GM19468 (cell line): ENCODE measurements at regions not wholly inside any gene's neighbourhood (a gene's known extent, or its start where the extent isn't known, plus 50 kb on each side); places are given as distances from the start of the nearest gene placed in this dataset.

Source experiments
- ATAC-seq: cut with Tn5 transposase; IDR thresholded peaks from one replicate; pipeline ENCODE4 v1.9.1; 2021; ENCODE audit warnings: mild to moderate bottlenecking, moderate library complexity, moderate number of reproducible peaks; ENCODE audit not compliant: unreplicated experiment; ENCODE audit errors: extremely low read depth

DNA sequence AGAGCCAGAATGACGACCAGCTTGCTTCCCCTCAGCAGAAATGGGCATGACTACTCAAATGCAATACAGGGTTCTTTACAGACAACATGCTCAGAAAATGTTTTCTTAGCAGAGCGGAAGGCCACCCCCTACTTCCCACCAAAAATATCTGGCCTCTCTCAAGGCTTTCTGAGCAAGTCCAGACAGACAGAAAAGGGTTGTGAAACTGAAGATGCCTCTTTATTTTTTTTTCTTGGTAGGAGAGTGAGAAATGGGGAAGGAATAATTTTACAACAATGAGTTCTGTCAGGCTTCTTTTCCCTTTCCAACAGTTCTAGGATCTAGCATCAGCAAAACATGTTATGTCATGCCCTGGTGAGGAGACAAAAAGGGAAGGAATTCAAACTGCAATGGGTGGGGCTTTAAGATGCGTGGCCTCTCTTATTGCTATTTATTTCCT, 172.0 kb upstream of the CAMK1G start:
- no peak for ATAC-seq

DNA sequence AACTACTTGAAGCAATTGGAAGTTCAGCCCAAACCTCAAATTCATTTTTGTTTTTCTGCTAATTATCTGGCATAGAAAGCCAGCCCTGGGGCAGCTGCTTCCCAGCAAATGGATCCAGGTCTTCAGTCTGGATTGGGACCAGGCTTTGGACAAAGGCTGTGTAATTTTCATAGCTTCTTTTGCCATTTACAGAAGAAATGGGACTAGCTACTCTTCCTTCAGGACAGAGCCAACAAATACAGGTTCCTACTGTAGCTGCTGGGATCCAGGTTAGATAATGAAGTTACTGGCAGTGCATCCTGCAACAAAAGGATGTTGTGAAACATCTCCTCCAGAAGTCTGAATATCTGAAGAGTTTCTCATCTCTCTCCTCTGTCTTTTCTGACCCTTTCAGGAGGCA, 171.5 kb upstream of the CAMK1G start:
- no peak for ATAC-seq

DNA sequence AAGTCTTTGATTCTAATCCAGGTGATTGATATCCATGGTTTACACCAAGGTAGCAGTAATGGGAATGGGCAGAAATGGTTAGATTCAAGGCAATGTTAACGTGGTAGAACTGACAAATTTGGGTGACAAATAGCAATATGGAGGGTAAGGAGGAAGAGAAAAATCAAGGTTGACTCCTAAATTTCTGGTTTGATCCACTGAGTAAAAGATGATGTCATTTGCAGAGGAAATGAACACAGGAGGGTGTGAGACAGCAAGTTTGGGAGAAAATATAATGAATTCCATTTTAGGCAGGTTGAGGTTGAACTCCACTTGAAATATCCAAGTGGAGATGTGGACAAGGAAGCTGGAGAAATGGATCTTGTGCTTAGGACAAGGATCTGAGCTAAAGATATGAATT, 170.9 kb upstream of the CAMK1G start:
- no peak for ATAC-seq

DNA sequence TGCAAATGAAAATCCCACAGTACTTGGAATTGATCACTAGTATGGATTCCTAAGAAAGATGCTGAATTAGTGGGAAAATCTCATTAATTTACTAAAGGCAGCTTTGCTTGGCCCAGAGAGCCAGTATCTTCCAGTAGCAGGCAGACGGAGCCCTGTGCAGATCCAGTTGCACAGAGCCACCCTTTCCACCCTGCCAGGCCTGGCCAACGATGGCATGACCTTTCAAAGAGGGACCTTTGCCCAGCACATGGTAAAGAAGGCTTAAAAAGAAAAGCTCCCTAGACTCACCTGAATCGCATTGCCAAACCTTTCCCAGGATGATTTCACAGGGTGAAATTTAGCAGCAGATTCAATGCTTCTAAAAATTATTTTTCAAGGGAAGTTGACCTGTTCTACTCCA, 170.5 kb upstream of the CAMK1G start:
- ATAC-seq = no peak

DNA sequence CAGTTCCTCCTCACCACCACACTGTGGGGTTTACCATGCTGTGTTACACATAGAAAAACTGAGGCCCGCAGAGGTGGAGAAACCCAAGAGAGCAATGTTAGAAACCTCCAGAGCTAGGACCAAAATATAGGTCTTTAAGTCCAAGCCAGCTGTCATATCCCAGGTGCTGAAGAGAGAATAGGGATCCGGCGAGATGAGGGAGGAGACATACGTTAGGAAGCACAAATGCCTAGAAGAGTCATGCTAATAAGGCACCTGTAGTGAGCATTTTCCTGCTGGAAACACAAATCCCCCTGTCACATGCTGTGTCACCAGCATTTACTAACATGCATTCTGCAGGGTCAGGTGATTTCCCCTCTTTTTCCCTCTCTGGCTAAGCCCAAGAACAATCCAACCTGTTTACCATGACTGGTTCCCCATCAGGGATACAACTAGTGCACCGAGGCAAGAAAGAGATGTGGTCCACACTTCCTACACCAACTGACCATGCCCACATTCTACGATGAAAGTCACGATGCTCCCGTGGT, 168.6 kb upstream of the CAMK1G start:
- no peak for ATAC-seq

DNA sequence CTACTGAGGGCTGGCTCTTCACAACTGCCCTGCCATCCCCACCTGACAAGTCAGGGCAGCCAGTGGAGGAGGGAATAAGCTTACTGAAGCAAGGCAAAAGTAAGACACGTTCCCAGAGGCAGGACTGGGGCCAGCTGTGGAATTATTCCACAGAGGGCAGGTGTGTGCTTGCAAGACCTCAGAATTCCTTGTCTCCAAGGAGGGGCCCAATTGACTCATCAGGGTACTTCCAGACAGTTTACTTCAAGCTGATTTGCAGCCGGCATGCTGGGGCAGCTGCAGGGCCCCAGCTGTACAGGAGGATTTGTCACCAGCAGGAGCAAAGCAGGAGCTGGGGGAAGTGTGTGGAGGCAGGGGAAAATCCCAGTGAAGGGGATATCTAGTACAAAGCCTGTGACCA, 167.5 kb upstream of the CAMK1G start:
- ATAC-seq = no peak

DNA sequence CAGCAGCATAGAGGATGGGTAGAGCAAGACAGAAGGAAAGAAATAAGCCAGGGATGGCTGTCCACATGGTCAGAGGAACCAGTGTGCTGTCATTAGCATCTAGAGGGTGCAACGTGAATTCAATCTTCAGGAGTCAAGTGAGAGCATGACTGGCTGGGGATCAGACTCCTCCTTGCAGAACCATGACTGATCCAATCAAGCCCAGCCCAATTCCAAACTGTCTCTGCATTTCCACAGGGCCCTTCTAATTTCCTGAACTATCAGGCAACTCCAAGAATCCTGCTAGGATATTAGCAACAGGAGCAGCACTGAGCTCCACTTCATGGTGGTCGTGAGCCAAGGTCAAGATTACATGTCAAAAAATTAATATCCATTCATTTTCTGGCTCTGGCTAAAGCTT, 166.8 kb upstream of the CAMK1G start:
- ATAC-seq = no peak

DNA sequence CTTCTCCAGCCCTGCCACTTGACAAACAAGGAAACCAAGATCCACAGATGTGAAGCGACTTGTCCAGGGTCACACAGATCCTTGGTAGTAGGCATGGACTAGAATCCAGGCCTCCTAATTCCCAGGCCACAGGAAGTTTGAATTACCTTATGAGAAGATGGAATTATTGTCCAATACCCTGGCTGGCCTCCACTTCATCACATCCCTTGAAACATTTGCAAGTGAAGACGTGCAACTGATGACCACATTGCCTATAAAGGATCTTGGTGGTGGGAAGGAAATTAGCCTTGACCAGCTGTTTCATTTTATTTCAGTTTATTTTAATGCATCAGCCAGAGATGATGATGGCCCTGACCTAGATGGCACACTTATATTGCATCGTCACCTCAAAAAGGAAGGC, 165.8 kb upstream of the CAMK1G start:
- no peak for ATAC-seq

DNA sequence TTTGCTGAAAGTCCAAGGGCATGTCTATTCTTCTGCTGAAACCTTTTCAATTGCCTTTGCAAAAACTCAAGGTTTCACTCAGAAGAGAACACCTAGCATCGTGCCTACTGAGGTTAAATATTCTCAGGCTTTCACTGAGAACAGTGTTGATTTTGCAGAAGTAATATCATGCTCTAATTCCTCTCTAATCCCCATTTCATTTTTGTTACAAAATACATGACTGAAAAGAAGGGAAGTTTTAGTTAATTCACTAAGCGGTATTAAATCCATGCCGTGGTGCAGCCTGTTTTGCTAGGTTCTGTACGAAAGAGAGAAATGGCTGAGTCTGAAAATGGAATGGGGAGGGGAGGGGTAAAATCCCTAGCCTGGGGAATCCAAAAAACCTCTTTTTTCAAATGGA, 163.2 kb upstream of the CAMK1G start:
- ATAC-seq = no peak

DNA sequence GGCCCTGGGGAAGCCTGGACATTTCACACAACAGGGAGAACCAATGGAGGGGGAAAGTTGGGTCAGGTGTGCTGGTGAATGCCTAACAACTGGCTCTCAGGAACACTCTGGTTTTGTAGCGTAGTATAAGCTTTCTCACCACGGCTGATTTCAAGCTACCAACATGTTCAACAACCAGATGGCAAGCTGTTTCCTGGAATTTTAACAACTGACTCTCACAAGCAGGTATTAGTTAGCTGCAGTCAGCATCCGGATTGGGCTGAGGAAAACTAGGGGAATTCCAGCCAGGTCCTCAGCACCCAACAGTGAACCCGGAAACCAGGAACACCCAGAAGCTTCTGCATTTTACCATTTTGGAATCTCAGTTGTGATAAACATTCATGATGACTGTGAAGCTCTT, 162.3 kb upstream of the CAMK1G start:
- no peak for ATAC-seq

DNA sequence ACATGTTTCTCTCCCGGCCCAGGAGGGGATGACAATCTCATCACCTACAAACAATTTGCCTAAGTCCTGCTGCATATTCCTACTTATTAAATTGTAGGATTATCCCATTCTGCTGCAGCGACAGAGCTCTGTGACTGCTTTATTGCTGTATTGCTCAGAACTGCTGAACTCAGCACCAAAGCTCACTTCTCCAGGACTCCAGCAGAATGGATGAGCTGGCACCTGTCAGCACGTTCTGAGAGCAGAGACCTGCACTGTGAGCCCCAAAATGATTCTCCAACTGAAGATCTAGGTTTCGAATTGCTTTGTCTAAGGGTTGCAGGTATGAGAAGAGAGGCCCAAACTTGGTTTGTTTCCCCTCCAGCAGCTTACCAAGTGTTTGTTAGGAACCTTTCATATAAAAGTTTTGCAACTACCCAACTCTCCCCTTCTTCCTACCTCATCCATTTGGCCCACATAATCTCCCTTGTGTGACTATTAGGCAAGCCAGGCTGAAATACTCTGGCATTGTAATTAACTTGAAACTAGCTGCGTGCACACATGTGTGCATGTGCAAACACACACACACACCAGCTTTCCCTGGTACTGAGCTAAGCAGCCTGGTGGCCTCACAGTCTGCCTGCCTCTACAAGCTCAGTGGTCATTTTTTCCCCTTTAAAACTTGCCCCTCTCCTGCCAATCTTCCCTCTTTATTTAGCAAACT, 161.4 kb upstream of the CAMK1G start:
- ATAC-seq = no peak

DNA sequence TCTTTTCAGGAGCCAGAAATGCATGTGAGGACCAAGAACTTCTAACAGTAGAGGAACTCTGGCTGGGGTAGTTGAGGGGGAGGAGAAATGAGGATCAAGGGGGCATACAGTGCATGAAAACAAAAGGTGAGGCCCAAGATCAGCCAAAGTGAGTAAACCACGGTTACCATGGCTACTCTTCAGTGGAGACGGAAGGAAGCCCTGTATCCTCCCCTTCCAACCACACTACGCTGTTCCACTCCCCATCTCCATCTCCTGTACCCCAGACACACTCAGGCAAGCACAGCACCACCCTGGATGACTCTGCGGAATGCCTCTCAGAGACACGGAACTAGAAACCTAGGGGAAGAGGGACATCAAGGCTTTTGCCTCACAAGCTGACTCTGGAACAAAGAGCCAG, 157.6 kb upstream of the CAMK1G start:
- ATAC-seq = no peak

DNA sequence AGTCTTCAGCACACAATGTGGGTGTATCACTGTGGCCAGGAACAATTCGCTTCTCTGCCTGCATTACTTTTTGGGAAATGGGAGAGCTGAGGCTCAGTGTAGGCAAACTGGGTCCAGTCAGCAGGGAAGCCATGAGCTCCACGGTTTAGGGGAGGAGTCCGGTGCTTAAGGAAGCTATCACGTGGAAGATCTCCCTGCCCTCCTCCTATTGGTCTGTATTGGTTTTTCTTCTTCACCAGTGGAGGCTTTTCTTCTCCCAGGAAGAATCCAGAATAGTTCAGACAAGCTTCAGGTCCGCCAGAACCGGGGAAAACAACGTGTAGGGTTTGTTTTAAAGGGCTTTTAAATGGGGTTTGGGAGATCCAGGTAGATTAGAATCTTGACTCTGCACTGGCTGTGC, 156.2 kb upstream of the CAMK1G start:
- no peak for ATAC-seq

DNA sequence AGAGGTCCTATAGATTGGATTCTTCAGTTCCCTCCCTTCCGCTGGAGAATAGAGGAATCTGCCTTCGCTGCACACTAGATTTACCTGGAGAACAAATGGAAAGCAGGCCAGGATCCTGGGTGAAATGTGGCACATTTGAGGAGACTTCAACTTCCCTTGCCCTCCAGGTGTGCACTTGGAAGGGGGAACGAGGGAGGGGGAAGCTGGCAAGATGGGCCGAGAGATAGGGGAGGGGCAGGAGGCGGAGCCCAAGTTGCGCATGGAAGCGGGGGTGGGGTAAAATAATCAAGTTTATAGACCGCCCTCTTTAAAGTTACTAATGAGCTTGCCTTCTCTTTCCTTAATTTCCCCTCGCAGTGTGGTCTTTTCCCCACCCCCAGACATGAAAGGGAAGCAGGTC, 155.7 kb upstream of the CAMK1G start:
- no peak for ATAC-seq

DNA sequence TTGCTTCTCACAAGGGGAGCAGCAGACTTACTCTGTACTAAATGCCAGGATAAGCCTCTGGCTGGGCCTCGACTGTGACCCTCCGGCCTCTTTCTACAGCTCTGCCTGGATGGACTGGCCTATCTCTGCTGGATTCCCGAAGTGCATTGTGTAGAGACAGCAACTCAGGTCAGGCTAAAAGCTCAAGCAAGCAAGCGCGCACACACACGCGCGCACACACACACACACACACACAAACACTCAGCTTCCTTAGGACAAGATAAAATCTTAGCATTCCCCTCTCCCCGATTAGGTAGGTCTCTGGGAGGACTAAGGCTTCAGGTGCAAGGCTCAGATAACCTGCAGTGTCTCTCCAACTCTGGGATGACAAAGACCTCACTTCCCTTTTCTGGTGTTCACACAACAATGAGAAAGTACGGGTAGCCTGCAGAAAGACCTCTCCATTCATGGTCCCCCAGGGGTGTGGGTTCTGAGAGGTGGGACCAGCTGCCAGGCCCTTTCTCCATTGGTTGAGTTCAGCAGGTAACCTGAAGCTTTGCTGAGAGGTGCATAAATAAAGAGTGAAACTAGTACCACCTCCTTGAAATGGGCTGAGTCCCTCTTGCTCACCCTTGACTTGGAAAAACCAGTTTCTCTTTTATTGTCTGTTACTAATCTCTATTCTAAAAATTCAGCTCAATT, 155.1 kb upstream of the CAMK1G start:
- ATAC-seq = no peak

DNA sequence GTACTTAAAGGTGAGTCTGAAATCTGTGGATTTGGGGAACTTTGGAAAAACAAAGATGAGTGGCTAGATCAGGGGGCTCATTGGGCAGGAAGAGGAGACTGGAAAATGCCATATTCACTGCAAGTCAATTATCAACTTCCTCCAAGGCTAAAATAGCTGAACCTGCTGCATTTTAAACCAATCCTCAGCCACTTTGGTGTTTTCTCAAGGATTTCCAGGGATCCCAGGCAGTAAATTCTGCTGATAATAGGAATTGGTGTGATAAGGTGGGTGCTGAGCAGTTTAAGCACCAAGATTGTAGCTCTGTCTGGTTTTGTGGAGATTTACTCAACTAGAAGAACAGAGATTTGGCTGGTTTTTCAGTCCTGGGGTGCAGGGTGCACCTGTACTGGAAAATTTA, 153.9 kb upstream of the CAMK1G start:
- ATAC-seq = no peak

DNA sequence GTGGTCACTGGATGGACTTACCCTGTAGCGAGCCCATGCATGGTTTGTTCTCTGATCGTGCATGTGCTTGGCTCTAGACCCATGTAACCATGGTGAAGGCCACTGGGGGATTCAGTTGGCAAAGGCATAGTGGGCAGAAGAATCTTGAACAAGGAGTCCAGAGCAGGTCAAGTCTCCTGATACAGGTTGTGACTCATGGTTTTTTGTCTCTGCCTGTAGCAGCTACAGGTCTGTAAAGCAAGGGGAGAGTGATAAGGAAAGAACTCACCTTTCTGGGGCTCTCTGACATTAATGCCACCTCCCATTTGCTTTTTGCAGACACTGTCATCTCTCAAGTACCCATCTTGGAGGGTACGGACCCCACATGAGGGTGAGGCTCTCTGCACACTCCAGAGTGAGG, 153.4 kb upstream of the CAMK1G start:
- no peak for ATAC-seq

DNA sequence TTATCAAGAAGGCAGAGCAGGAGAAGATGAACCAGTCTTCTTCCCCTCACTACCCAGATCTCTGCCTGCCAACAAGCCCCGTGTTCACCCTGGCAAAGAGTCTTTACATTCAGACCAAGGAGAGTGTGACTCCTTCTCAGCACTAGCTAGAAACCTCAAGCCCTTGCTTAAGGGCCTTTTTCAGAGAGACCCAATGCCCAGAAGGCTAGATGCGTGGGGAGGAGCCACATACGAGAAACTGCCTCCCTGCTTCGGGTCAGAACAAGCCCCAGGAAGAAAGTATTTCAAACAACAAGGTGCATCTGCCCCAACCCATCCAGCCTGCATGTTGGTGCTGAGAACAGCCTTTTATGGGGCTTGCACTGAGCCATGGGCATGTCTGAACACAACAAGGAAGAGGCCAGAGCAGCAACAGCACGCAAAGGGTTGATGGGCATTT, 152.7 kb upstream of the CAMK1G start:
- no peak for ATAC-seq

DNA sequence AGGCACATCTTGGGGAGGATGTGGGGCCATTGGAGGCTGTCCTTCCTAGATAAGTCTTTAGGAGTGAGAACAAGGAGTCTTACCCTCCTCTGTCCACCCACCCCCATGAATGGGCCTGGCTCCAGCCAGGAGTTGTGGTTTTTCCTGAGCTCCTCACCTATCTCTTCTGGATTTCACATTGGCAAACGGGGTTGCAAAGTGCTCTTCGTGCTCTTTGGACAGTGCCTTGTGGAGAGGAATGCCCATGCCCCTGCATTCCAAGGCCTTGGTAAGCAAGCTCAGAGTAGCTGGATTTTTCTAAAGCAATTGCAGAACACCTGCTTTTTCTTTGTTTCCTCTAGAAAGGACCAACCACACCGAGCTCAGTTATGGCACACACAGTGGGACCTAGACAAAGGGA, 152.1 kb upstream of the CAMK1G start:
- no peak for ATAC-seq

DNA sequence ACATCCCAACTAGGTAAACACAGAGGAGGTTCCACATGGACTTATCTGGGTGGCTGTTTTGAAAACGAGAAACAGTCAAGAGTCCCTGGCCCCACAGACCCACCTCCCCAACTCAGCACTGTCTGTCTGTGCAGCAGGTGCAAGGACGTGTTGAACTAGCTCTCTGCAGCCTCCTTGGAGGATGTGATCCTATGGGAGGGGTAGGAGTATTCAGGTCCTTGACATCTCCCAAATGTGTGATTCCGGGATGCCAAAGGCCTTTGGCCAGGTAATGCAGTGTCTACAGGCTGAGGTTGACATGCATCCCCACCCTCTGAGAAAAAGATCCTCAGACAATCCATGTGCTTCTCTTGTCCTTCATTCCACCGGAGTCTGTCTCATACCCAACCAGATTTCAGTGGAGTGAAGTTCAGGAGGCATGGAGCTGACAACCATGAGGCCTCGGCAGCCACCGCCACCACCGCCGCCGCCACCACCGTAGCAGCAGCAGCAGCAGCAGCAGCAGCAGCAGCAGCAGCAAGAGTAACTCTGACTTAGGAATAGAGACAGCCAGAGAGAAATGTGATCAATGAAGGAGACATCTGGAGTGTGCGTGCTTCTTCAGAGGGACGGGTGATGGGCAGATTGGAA, 151.6 kb upstream of the CAMK1G start:
- ATAC-seq = no peak

DNA sequence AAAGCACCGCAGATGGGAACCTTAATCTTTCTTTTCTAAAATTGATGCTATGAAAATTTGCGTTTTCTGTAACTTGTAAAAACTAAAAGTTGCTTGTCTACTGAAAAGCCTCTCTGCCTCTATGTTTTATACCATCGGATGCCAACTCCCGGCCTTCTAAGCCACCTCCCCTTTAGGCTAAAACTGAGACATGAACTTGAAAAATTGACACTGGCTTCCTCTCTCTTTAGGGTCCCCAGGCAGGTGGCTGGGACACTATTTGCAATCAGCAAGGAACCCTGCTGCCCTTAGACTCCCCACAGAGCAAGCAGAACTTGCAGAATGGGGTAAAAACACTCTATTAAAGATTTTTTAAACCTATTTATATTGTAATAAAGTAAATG, 151.1 kb upstream of the CAMK1G start:
- ATAC-seq = no peak
